OCI-LY7 (cell line): ENCODE measurements at regions not wholly inside any gene's neighbourhood (a gene's known extent, or its start where the extent isn't known, plus 50 kb on each side); places are given as distances from the start of the nearest gene placed in this dataset.
"Not testable (repeated sequence)": the region's sequence is repeated elsewhere in the genome, so short reads cannot be mapped to it uniquely, and the experiment has no call there.

Experiments
- EZH2phosphoT487 ChIP-seq: fragments of 200-600 bp; sonication (generic); IDR thresholded peaks from 2 replicates; pipeline ENCODE4 v1.6.1; 2018; ENCODE audit warnings: low read depth, borderline replicate concordance, mild to moderate bottlenecking, mixed run types, antibody characterized with exemption, low read length, moderate library complexity, mixed read lengths
- TF ChIP-seq, protein P1 (sequence below): fragments of 200-600 bp; sonication (generic); conservative IDR thresholded peaks from 2 replicates; pipeline ENCODE4 v1.5.1; 2014; ENCODE audit warnings: mild to moderate bottlenecking, antibody characterized with exemption, low read length, moderate library complexity, mixed read lengths

DNA sequence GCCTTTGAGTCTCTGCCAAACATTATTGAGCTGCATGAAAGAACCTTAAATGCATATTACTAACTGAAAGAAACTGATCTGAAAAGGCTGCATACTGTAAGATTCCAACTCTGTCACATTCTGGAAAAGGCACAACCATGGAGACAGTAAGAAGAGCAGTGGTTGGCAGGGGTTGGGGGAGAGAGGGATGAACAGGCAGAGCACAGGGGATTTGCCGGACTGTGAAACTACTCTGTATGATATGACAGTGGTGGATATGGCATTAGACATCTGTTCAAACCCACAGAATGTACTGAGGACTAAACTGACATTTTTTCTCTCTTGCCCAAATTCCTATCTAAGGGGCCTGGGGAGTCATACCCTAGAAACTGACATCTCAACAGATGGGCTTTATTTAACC lies 138.4 kb downstream of the KCNJ12 start:
- TF ChIP-seq, protein P1, sequence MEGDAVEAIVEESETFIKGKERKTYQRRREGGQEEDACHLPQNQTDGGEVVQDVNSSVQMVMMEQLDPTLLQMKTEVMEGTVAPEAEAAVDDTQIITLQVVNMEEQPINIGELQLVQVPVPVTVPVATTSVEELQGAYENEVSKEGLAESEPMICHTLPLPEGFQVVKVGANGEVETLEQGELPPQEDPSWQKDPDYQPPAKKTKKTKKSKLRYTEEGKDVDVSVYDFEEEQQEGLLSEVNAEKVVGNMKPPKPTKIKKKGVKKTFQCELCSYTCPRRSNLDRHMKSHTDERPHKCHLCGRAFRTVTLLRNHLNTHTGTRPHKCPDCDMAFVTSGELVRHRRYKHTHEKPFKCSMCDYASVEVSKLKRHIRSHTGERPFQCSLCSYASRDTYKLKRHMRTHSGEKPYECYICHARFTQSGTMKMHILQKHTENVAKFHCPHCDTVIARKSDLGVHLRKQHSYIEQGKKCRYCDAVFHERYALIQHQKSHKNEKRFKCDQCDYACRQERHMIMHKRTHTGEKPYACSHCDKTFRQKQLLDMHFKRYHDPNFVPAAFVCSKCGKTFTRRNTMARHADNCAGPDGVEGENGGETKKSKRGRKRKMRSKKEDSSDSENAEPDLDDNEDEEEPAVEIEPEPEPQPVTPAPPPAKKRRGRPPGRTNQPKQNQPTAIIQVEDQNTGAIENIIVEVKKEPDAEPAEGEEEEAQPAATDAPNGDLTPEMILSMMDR: not testable (repeated sequence)
- not testable (repeated sequence) for TF ChIP-seq EZH2phosphoT487
